ENCODE measurements at regions not wholly inside any gene's neighbourhood (a gene's known extent, or its start where the extent isn't known, plus 50 kb on each side); places are given as distances from the start of the nearest gene placed in this dataset.

- no peak overlapping the region for H3K4me3 ChIP-seq (replicated peaks in 1 of 4; ENCODE audit: control extremely low read depth in 1 of 4, insufficient read depth in 1 of 4, low read depth in 3 of 4, low read length in 4 of 4)
- TF ChIP-seq CTCF (conservative IDR thresholded peaks at IDR 0.05 in 1 of 2, IDR thresholded peaks at IDR 0.05 in 1 of 2; ENCODE audit: low read depth in 1 of 2, low read length in 2 of 2) (no peak), EZH2 (IDR thresholded peaks at IDR 0.05; ENCODE audit: low read length, missing control alignments) (no peak)
- H3K27ac ChIP-seq (ENCODE audit: insufficient read depth, low read length) = no peak overlapping the region
- H4K20me1 ChIP-seq (ENCODE audit: control insufficient read depth, extremely low read depth, insufficient read depth, low read length) = no peaks in the 10 kb centered on the region
- no peaks in the 10 kb centered on the region for H3K27me3 ChIP-seq (ENCODE audit: control insufficient read depth, insufficient read depth, low read length)
- H3K4me1 ChIP-seq (ENCODE audit: control insufficient read depth, extremely low read depth, insufficient read depth, low read length) = no peaks in the 10 kb centered on the region
- no peak overlapping the region for H3K4me2 ChIP-seq (ENCODE audit: extremely low read depth, insufficient read depth, low read length)
- H2AFZ ChIP-seq (ENCODE audit: low read length) = no peak overlapping the region
- no peaks in the 10 kb centered on the region for H3K79me2 ChIP-seq (ENCODE audit: control insufficient read depth, insufficient read depth, low read length)
- no peak overlapping the region for H3K9ac ChIP-seq (ENCODE audit: insufficient read depth, low read length)
- no peaks in the 10 kb centered on the region for H3K36me3 ChIP-seq (ENCODE audit: control insufficient read depth, insufficient read depth, low read length)
- no peaks in the 10 kb centered on the region for H3K9me3 ChIP-seq (ENCODE audit: control insufficient read depth, insufficient read depth, low read depth, low read length)
- no peak for DNase-seq (ENCODE audit: low read depth in 2 of 2)
Observed at GRCh38 chr4:115355329-115355728, 241.9 kb upstream of the NDST4 start.

- Histone ChIP-seq H3K79me2 (ENCODE audit: control insufficient read depth, insufficient read depth, low read length) (no peaks in the 10 kb centered on the region), H3K27ac (ENCODE audit: insufficient read depth, low read length) (no peak overlapping the region), H3K4me3 (replicated peaks in 1 of 4; ENCODE audit: control extremely low read depth in 1 of 4, insufficient read depth in 1 of 4, low read depth in 3 of 4, low read length in 4 of 4) (no peak overlapping the region), H3K9ac (ENCODE audit: insufficient read depth, low read length) (no peak overlapping the region), H3K4me2 (ENCODE audit: extremely low read depth, insufficient read depth, low read length) (no peak overlapping the region), H3K27me3 (ENCODE audit: control insufficient read depth, insufficient read depth, low read length) (no peaks in the 10 kb centered on the region), H4K20me1 (ENCODE audit: control insufficient read depth, extremely low read depth, insufficient read depth, low read length) (no peaks in the 10 kb centered on the region), H3K4me1 (ENCODE audit: control insufficient read depth, extremely low read depth, insufficient read depth, low read length) (no peaks in the 10 kb centered on the region), H3K9me3 (ENCODE audit: control insufficient read depth, insufficient read depth, low read depth, low read length) (no peaks in the 10 kb centered on the region), H3K36me3 (ENCODE audit: control insufficient read depth, insufficient read depth, low read length) (no peaks in the 10 kb centered on the region), H2AFZ (ENCODE audit: low read length) (no peak overlapping the region)
- TF ChIP-seq CTCF (conservative IDR thresholded peaks at IDR 0.05 in 1 of 2, IDR thresholded peaks at IDR 0.05 in 1 of 2; ENCODE audit: low read depth in 1 of 2, low read length in 2 of 2) (no peak), EZH2 (IDR thresholded peaks at IDR 0.05; ENCODE audit: low read length, missing control alignments) (no peak)
- no peak for DNase-seq (ENCODE audit: low read depth in 2 of 2)
Observed at GRCh38 chr4:115353370-115353769, 239.9 kb upstream of the NDST4 start.

DNA sequence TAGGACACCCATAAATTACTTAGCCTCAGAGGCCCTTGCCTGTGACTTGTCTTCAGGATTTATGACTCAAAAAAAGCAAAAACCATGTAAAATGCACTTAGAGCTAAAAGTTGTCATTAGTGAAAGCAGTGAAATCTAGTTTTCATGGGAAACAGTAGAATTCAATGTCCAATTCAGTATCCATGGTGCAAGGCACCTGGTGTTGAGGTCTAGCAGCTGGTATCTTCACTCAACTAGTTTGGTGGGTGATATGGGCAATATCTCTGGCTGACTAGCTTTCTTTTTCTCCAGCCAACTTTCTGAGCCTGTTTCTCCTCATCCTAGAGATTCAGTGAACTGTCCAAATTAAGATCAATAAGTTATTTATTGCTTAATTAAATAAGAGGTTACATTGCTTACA is 229.8 kb upstream of the NDST4 start:
- no peak for DNase-seq (ENCODE audit: low read depth in 2 of 2)
- no peak overlapping the region for H2AFZ ChIP-seq (ENCODE audit: low read length)
- no peak overlapping the region for H3K9ac ChIP-seq (ENCODE audit: insufficient read depth, low read length)
- H3K9me3 ChIP-seq (ENCODE audit: control insufficient read depth, insufficient read depth, low read depth, low read length) = no peaks in the 10 kb centered on the region
- no peaks in the 10 kb centered on the region for H3K27me3 ChIP-seq (ENCODE audit: control insufficient read depth, insufficient read depth, low read length)
- no peaks in the 10 kb centered on the region for H3K79me2 ChIP-seq (ENCODE audit: control insufficient read depth, insufficient read depth, low read length)
- no peaks in the 10 kb centered on the region for H3K36me3 ChIP-seq (ENCODE audit: control insufficient read depth, insufficient read depth, low read length)
- no peak overlapping the region for H3K27ac ChIP-seq (ENCODE audit: insufficient read depth, low read length)
- TF ChIP-seq CTCF (conservative IDR thresholded peaks at IDR 0.05 in 1 of 2, IDR thresholded peaks at IDR 0.05 in 1 of 2; ENCODE audit: low read depth in 1 of 2, low read length in 2 of 2) (no peak), EZH2 (IDR thresholded peaks at IDR 0.05; ENCODE audit: low read length, missing control alignments) (no peak)
- H3K4me2 ChIP-seq (ENCODE audit: extremely low read depth, insufficient read depth, low read length) = no peak overlapping the region
- no peaks in the 10 kb centered on the region for H3K4me1 ChIP-seq (ENCODE audit: control insufficient read depth, extremely low read depth, insufficient read depth, low read length)
- H4K20me1 ChIP-seq (ENCODE audit: control insufficient read depth, extremely low read depth, insufficient read depth, low read length) = no peaks in the 10 kb centered on the region
- no peak overlapping the region for H3K4me3 ChIP-seq (replicated peaks in 1 of 4; ENCODE audit: control extremely low read depth in 1 of 4, insufficient read depth in 1 of 4, low read depth in 3 of 4, low read length in 4 of 4)
